Hepatic stellate cell (primary cell): ENCODE measurements at regions not wholly inside any gene's neighbourhood (a gene's known extent, or its start where the extent isn't known, plus 50 kb on each side); places are given as distances from the start of the nearest gene placed in this dataset.
"Not testable (repeated sequence)": the region's sequence is repeated elsewhere in the genome, so short reads cannot be mapped to it uniquely, and the experiment has no call there.

Experiments used
- DNase-seq: peaks from one replicate; pipeline ENCODE4 v3.0.0; 2011; ENCODE audit warnings: low spot score

GRCh38 chr22:47623763-47624148, 861.3 kb downstream of the TBC1D22A start:
- no peak for DNase-seq

DNA sequence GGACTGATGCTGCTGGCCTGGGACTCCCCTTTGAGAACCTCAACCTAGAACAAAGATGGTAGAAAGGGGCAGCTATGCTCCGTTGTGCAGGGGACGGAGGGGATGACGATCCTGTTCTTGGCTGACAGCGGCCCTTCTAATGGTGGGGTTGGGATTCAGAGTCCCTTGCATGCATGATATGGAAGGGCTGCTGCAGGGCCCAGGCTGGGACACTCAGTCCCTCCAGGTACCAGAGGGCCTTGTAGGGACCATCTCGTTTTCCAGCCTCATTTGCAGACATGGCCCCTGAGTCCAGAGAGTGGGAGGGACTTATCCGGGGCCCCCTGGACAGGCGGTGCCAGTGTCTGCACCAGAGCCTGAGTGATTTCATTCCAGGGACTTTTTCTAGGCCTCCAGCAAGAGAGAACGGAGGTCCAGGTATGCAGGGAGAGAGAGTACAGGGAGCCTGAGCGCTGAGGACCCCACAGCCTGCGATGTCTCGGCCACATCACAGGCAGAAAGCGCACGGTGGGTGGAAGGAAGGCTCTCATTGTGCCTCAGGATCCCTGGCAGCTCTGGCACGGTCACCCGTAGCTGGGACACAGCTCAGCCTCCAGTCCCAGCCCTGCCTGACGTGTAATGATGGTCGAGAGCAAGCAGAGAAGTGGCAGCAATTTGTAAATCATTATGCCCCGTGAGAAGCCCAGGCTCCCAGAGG, 860.8 kb downstream of the TBC1D22A start:
- no peak for DNase-seq

- no peak for DNase-seq
Observed at GRCh38 chr22:47622541-47622940, 860.1 kb downstream of the TBC1D22A start.

- no peak for DNase-seq
Observed at GRCh38 chr22:47621253-47621652, 858.8 kb downstream of the TBC1D22A start.

- DNase-seq, result no peak
Observed at GRCh38 chr22:47620391-47620790, 857.9 kb downstream of the TBC1D22A start.

GRCh38 chr22:47619631-47620030, 857.2 kb downstream of the TBC1D22A start:
- DNase-seq, result no peak

DNA sequence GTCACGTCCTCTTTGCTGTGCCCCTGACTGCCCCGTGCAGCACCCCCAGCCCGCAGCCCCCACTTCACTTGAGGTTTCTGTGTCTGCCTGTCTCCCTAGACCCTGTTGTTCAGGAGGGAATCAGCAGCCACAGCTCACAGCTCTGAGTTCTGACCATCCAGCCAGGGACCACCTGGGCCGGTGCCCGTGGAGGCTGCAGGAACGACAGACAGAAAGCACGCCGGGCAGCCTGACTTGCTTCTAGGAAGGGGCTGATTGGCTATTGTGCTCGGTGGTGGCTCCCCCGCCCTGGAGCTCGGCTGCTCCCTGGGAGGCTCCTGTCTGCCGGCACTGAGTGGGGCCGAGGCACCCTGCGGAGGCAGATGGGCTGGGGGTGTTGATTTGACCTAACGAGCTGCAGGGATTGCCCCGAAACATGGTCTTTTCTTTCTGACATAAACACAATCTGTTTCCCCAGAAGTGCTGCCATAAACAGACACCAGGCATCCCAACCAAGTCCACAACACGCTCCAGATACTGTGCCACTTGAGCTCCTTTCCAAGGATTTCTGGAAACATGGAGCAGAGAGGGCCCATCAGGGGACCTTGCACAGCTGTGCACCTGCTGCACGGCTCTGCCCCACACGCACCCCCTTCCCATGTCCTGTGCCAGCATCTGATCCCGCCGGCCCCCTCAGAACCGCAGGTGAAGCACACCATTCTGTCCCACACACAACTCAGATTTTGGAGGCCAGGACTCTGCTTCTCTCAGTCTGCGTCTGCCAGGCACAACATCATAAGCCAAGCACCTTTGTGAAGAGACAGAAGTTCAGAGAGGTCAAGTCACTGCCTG, 855.9 kb downstream of the TBC1D22A start:
- DNase-seq, result no peak

DNA sequence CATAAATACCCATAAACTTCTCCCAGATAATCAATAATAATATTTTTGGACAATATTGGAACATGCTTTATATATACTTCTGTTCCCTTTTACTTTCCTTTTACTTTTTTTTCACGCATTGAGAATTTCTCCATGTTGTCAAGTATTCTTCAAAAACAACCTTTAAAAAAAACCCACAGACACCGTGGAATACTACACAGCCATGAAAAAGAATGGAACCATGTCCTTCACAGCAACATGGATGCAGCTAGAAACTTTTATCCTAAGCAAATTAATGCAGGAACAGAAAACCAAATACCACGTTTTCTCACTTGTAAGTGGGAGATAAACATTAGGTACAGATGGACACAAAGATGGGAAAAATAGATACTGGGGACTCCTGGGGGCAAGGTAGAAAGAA, 854.7 kb downstream of the TBC1D22A start:
- no peak for DNase-seq

DNA sequence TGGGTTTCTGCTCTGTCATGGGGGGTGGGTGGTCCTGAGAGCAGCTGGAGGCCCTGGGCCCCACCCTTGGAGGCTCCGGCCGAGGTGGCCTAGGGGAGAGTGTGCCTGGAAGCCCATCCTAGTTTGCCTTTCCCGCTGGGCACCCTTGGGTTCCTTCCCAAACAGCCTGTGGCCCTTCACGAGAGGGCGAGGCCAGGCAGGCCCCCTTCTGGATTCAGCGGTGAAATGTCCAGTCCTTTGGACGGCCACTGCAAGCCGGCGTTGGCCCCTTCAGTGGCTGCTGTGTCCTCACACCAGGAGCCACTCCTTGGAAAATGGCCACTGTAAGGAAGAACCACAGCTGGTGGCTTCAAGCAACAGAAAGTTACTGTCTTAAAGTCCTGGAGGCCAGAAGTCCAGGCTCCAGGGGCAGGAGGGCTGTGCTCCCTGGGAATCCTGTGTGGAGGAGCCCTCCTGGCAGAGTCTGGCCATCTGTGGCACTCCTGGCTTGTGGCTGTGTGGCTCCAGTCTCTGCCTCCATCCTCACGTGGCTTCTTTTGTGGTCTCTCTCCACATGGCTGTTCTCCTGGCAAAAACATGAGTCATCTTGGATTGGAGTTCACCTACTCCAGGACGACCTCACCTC, 854.1 kb downstream of the TBC1D22A start:
- no peak for DNase-seq

DNA sequence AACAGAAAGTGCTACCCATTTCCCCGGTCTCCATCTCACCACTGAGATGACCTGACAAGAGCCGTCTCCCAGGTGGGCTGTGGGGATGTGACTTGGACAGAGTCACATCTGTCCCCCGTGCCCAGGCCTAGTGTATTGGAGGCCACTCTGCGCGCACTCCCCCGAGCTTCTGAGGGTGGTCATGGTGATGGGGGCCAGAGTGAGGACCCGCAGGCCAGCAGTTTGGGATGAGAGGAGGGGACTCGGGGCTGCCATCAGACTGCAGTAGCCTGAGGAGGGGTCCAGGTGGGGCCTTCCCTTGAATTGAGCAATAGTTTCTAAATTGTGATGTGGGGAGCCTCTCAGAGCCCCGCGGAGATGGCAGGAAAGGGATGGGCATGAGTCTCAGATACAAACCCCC, 852.6 kb downstream of the TBC1D22A start:
- no peak for DNase-seq

DNA sequence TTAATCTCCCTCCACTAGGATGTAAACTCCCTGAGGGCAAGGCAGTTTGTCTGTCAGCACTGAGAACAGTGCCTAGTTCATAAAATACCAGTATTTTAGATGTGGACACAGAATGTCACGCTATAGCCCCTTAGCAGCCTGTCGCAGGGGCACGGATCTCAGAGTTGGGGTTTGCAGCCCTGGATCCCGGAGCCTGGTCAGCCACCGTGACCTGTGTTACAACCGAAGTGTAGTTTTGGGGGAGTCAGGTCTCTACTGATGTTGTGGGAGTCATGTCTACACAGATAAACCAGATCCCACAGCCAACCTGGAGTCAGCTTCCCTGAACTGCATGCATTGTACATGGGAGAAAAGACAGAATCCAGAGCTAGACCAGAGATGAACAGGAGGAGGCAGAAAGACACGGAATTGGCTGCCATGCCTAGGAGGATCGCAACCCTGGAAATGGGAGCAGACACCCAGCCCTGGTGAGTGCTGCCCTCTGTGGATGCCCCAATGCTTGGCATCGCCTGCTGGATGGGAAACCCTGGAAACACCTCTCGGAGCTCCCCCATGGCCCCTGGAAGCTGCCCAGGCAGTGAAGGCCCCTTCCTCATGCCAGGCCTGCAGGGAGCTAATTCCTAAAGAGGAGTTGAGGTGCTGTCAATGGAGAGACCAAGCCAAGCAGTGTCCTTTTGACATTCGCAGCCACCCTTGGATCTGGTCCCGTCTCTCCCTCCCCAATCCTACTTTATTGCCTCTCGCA, 851.3 kb downstream of the TBC1D22A start:
- DNase-seq, result no peak

- DNase-seq, result not testable (repeated sequence)
Observed at GRCh38 chr22:47613181-47613580, 850.7 kb downstream of the TBC1D22A start.

GRCh38 chr22:47612311-47612910, 850.0 kb downstream of the TBC1D22A start:
- DNase-seq, result no peak

- DNase-seq, result no peak
Observed at GRCh38 chr22:47610764-47611163, 848.3 kb downstream of the TBC1D22A start.

GRCh38 chr22:47610281-47610680, 847.8 kb downstream of the TBC1D22A start:
- no peak for DNase-seq

DNA sequence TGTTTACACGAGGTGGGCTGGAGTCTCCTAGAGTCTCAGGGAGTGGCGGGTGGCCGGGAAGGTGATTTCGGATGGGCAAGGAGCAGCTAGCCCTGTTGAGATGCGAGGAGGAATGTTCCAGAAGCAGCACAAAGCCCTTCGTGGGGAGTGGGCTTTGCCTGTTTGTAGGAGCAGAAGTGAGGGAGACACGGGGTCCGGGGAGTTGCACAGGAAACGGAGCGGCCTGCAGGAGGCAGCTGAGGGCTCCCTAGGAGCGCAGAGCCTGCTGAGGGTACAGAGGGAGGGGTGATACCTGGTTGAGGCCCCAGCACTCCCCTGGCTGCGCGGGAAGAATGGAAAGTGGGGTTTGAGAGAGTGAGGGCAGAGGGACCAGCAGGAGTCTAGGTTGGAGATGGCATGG, 847.2 kb downstream of the TBC1D22A start:
- no peak for DNase-seq

GRCh38 chr22:47608421-47608820, 846.0 kb downstream of the TBC1D22A start:
- no peak for DNase-seq

GRCh38 chr22:47607486-47607885, 845.0 kb downstream of the TBC1D22A start:
- no peak for DNase-seq

- DNase-seq, result no peak
Observed at GRCh38 chr22:47606426-47606825, 844.0 kb downstream of the TBC1D22A start.

DNA sequence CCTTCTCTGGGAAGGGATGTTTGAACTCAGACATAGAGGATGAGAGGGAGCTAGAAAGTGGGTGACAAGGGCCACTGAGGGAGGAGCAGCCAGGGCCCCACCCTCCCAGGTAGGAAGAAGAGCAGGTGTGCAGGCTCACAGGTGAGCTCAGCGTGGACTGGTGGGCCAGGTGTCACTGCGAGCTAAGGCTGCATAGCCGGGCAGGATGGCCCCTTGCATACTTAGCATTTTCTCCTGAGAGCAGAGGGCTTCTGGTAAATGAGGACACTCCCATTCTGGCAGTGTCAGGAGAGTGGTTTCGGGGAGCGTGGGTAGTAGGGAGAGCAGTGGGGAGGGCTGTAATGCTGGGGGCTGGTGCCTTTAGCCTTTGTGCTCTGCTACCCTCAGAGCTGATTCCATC, 843.4 kb downstream of the TBC1D22A start:
- no peak for DNase-seq

- DNase-seq, result no peak
Observed at GRCh38 chr22:47605441-47605840, 843.0 kb downstream of the TBC1D22A start.

GRCh38 chr22:47604563-47604962, 842.1 kb downstream of the TBC1D22A start:
- DNase-seq, result no peak
